GM12874 (cell line): ENCODE measurements at regions not wholly inside any gene's neighbourhood (a gene's known extent, or its start where the extent isn't known, plus 50 kb on each side); places are given as distances from the start of the nearest gene placed in this dataset.

Source experiments
- CTCF ChIP-seq: IDR thresholded peaks from 2 replicates; pipeline ENCODE4 v1.5.1; 2011; ENCODE audit warnings: low read depth, mild to moderate bottlenecking, control low read depth, low read length, moderate library complexity; ENCODE audit not compliant: insufficient read depth

GRCh38 chr14:96951511-96951910 lies 154.3 kb downstream of the VRK1 start:
- TF ChIP-seq CTCF: no peak

- no peak for TF ChIP-seq CTCF
Measured at GRCh38 chr14:96953087-96953874, 156.1 kb downstream of the VRK1 start.

GRCh38 chr14:96953875-96954185 lies 156.6 kb downstream of the VRK1 start:
- TF ChIP-seq CTCF: no peak

GRCh38 chr14:96956464-96957239 lies 159.5 kb downstream of the VRK1 start:
- no peak for TF ChIP-seq CTCF

GRCh38 chr14:96958057-96958456 lies 160.9 kb downstream of the VRK1 start:
- TF ChIP-seq CTCF: no peak

GRCh38 chr14:96959992-96960391 lies 162.8 kb downstream of the VRK1 start:
- TF ChIP-seq CTCF: no peak

- TF ChIP-seq CTCF: no peak
Measured at GRCh38 chr14:96960598-96961116, 163.5 kb downstream of the VRK1 start.
